HEK293 (cell line): ENCODE measurements at regions not wholly inside any gene's neighbourhood (a gene's known extent, or its start where the extent isn't known, plus 50 kb on each side); places are given as distances from the start of the nearest gene placed in this dataset.

Experiments used
- KLF8 ChIP-seq: fragments of 450-650 bp; formaldehyde crosslinking; IDR thresholded peaks from 2 replicates; pipeline ENCODE4 v1.5.1; 2016; ENCODE audit warnings: missing biosample characterization, missing genetic modification characterization
- ZNF248 ChIP-seq: fragments of 450-650 bp; formaldehyde crosslinking; IDR thresholded peaks from 2 replicates; pipeline ENCODE4 v1.5.1; 2017; ENCODE audit warnings: missing biosample characterization, missing genetic modification characterization
- ZNF473 ChIP-seq: fragments of 450-650 bp; formaldehyde crosslinking; IDR thresholded peaks from 2 replicates; pipeline ENCODE4 v1.5.1; 2017; ENCODE audit warnings: missing biosample characterization, missing genetic modification characterization
- TF ChIP-seq, protein P1 (sequence below): fragments of 450-650 bp; formaldehyde crosslinking; IDR thresholded peaks from 2 replicates; pipeline ENCODE4 v1.5.1; 2016; ENCODE audit warnings: missing biosample characterization, missing genetic modification characterization

DNA sequence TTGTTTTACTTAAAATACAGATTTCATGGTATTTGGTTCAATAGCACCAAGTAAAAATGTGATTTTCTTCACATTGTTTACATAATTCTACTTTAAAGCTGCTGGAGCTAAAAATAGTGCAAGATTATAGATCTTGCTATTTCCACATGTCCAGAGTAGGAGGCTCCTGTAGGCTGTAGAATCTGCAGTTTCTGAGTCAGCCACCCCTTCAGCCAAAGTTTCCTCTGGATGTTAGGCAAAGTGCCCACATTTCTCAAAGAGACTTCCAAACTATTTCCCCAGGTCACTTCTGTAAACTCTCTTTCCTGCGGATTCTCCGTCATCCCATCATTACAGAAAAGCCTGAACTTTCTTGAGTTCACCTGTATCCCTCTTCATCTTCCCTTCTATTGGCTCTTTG, 342.5 kb upstream of the FSTL5 start:
- TF ChIP-seq, protein P1, sequence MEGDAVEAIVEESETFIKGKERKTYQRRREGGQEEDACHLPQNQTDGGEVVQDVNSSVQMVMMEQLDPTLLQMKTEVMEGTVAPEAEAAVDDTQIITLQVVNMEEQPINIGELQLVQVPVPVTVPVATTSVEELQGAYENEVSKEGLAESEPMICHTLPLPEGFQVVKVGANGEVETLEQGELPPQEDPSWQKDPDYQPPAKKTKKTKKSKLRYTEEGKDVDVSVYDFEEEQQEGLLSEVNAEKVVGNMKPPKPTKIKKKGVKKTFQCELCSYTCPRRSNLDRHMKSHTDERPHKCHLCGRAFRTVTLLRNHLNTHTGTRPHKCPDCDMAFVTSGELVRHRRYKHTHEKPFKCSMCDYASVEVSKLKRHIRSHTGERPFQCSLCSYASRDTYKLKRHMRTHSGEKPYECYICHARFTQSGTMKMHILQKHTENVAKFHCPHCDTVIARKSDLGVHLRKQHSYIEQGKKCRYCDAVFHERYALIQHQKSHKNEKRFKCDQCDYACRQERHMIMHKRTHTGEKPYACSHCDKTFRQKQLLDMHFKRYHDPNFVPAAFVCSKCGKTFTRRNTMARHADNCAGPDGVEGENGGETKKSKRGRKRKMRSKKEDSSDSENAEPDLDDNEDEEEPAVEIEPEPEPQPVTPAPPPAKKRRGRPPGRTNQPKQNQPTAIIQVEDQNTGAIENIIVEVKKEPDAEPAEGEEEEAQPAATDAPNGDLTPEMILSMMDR (tag by site-specific recombination), result no peak
- TF ChIP-seq ZNF248 (tag by site-specific recombination) (no peak), ZNF473 (tag by site-specific recombination) (no peak), KLF8 (tag by site-specific recombination) (no peak)
